Neural cell (in vitro differentiated cells): ENCODE measurements at regions not wholly inside any gene's neighbourhood (a gene's known extent, or its start where the extent isn't known, plus 50 kb on each side); places are given as distances from the start of the nearest gene placed in this dataset.

Experiments used
- CTCF ChIP-seq: fragments of 450-650 bp; IDR thresholded peaks from 2 replicates; pipeline ENCODE4 v1.5.1; 2014; ENCODE audit warnings: antibody characterized with exemption, mild to moderate bottlenecking, moderate library complexity; ENCODE audit not compliant: poor library complexity, severe bottlenecking
- EP300 ChIP-seq: fragments of 450-650 bp; conservative IDR thresholded peaks from 2 replicates; pipeline ENCODE4 v1.6.1; 2014; ENCODE audit warnings: antibody characterized with exemption, mild to moderate bottlenecking, moderate library complexity; ENCODE audit not compliant: poor library complexity, severe bottlenecking
- EZH2 ChIP-seq: fragments of 200-600, 300-800 bp; shearing (Covaris generic), sonication (generic); IDR thresholded peaks from 2 replicates; pipeline ENCODE4 v1.6.1; 2014; ENCODE audit warnings: antibody characterized with exemption, low read length, borderline replicate concordance, mild to moderate bottlenecking; ENCODE audit not compliant: insufficient read depth, poor library complexity, severe bottlenecking
- RAD21 ChIP-seq: fragments of 450-650 bp; conservative IDR thresholded peaks from 2 replicates; pipeline ENCODE4 v1.6.1; 2014; ENCODE audit warnings: antibody characterized with exemption, mild to moderate bottlenecking, moderate library complexity

GRCh38 chr21:17390569-17390968, 122.3 kb upstream of the CXADR start:
- TF ChIP-seq EZH2: no peak
- no peak for TF ChIP-seq CTCF
- no peak for TF ChIP-seq EP300
- TF ChIP-seq RAD21: no peak
